ENCODE measurements at regions not wholly inside any gene's neighbourhood (a gene's known extent, or its start where the extent isn't known, plus 50 kb on each side); places are given as distances from the start of the nearest gene placed in this dataset.

DNA sequence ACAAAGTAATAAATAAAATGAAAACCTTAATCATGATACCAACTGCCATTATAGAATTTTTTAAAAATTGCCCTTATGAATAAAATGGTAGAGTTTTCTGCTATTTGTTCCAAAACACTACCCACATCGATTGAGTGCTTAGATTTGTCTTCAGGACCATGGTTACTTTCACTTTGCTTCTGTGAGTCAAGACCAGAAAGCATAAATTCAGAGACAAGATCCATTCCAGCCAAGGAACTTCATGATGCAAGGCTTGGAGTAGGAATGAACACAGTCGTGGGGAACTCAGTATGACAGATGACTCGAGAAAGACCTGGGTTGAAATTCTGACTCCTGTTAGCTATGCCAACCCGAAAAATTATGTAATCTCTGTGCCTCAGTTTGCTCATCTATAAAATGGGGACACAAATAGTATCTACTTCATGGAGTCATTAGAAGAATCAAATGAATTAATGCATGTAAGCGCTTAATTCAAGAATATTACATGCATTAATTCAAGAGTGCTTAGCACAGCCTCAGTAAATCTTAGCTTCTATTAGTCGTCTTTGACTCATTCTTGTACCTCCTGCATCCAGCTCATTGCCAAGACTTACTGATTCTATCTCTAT, 72.5 kb upstream of the MYLIP start:
- Histone ChIP-seq H3K4me2 (ENCODE audit: low read length) (no peak overlapping the region; the same call in 1 of the 2 replicates), H2AFZ (ENCODE audit: low read length) (no peak overlapping the region), H3K4me1 (ENCODE audit: insufficient read depth, low read length, poor library complexity, severe bottlenecking) (no peaks in the 10 kb centered on the region), H3K36me3 (ENCODE audit: insufficient read depth, low read length) (no peaks in the 10 kb centered on the region), H3K9me3 (ENCODE audit: low read length) (no peaks in the 10 kb centered on the region), H4K20me1 (ENCODE audit: insufficient read depth, low read length) (no peaks in the 10 kb centered on the region), H3K4me3 (ENCODE audit: low read depth, low read length, poor library complexity, severe bottlenecking) (no peak overlapping the region), H3K9me2 (ENCODE audit: insufficient read depth, low read length) (no peaks in the 10 kb centered on the region), H3K79me2 (ENCODE audit: insufficient read depth, low read depth, low read length) (no peaks in the 10 kb centered on the region), H3K27ac (ENCODE audit: low read depth, low read length, poor library complexity, severe bottlenecking) (no peak overlapping the region)
- intact Hi-C loops (cut with micrococcal nuclease; ENCODE audit: unreplicated experiment): no loop called here
- no peak for DNase-seq (ENCODE audit: low spot score)
- BruUV-seq (replicated peaks): no TSS peak
- CTCF ChIA-PET (ENCODE audit: unreplicated experiment): no interaction called here
- POLR2A ChIA-PET: no interaction called here
- no peak for TF ChIP-seq EZH2phosphoT487 (IDR thresholded peaks at IDR 0.05; ENCODE audit: borderline replicate concordance, low read depth, low read length)
- TF ChIP-seq, protein P1, sequence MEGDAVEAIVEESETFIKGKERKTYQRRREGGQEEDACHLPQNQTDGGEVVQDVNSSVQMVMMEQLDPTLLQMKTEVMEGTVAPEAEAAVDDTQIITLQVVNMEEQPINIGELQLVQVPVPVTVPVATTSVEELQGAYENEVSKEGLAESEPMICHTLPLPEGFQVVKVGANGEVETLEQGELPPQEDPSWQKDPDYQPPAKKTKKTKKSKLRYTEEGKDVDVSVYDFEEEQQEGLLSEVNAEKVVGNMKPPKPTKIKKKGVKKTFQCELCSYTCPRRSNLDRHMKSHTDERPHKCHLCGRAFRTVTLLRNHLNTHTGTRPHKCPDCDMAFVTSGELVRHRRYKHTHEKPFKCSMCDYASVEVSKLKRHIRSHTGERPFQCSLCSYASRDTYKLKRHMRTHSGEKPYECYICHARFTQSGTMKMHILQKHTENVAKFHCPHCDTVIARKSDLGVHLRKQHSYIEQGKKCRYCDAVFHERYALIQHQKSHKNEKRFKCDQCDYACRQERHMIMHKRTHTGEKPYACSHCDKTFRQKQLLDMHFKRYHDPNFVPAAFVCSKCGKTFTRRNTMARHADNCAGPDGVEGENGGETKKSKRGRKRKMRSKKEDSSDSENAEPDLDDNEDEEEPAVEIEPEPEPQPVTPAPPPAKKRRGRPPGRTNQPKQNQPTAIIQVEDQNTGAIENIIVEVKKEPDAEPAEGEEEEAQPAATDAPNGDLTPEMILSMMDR (conservative IDR thresholded peaks at IDR 0.05; ENCODE audit: low read length): no peak

DNA sequence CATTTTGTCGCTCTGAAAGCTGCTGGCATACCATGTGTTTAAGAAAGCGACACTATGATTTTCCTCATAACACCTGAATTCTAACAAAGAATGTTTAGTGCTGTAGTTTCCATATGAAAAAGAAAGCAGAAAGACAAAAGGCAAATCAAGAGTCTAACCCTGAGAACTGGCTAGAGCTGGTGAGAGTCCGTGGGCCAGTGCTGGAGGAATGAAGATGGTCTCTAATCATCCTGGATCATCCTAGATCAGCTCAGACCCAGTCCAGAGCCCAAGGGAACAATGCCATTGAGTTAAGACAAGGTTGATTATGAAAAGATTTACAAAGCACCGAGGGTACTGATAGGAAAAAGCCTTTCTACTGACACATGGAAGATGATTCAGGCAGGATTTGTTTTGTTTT, 73.0 kb upstream of the MYLIP start:
- CTCF ChIA-PET (ENCODE audit: unreplicated experiment): no interaction called here

DNA sequence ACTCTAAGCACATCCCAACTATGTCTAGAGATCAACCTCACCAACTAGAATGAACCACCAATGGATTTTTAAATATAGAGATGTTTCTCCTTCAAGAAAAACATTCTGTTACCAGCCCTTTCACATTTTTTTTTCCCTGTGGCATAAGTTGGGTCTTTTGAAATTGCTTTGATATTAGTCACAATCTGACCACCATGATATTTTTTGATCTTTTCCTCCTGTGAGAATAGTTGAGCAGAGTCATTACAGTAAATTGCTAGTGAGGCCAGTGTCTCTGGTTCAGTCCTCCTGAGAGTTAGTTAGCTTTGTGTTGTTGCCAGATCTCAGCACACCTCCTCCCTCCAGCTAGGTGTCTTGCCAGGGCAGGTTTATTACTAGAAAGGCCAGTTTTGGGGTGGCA, 79.7 kb upstream of the MYLIP start:
- POLR2A ChIA-PET: no interaction called here
- CTCF ChIA-PET (ENCODE audit: unreplicated experiment): no interaction called here

More for the DNA sequence above, 73.0 kb upstream of the MYLIP start:
- TF ChIP-seq, protein P1 (conservative IDR thresholded peaks at IDR 0.05; ENCODE audit: low read length): no peak
- no peak for TF ChIP-seq EZH2phosphoT487 (IDR thresholded peaks at IDR 0.05; ENCODE audit: borderline replicate concordance, low read depth, low read length)
- H4K20me1 ChIP-seq (ENCODE audit: insufficient read depth, low read length): no peaks in the 10 kb centered on the region
- no peak for DNase-seq (ENCODE audit: low spot score)
- H3K9me2 ChIP-seq (ENCODE audit: insufficient read depth, low read length): no peaks in the 10 kb centered on the region
- BruUV-seq (replicated peaks): no TSS peak
- no peaks in the 10 kb centered on the region for H3K4me1 ChIP-seq (ENCODE audit: insufficient read depth, low read length, poor library complexity, severe bottlenecking)
- no peak overlapping the region for H3K27ac ChIP-seq (ENCODE audit: low read depth, low read length, poor library complexity, severe bottlenecking)
- H3K79me2 ChIP-seq (ENCODE audit: insufficient read depth, low read depth, low read length): no peaks in the 10 kb centered on the region
- H3K36me3 ChIP-seq (ENCODE audit: insufficient read depth, low read length): no peaks in the 10 kb centered on the region
- no peak overlapping the region for H3K4me3 ChIP-seq (ENCODE audit: low read depth, low read length, poor library complexity, severe bottlenecking)
- H3K9me3 ChIP-seq (ENCODE audit: low read length): no peaks in the 10 kb centered on the region
- POLR2A ChIA-PET: no interaction called here
- H3K4me2 ChIP-seq (ENCODE audit: low read length): no peak overlapping the region; the same call in 1 of the 2 replicates
- intact Hi-C loops (cut with micrococcal nuclease; ENCODE audit: unreplicated experiment): no loop called here
- no peak overlapping the region for H2AFZ ChIP-seq (ENCODE audit: low read length)

More for the DNA sequence above, 79.7 kb upstream of the MYLIP start:
- no peak for DNase-seq (ENCODE audit: low spot score)
- H3K27ac ChIP-seq (ENCODE audit: low read depth, low read length, poor library complexity, severe bottlenecking): no peak overlapping the region
- H3K79me2 ChIP-seq (ENCODE audit: insufficient read depth, low read depth, low read length): no peaks in the 10 kb centered on the region
- intact Hi-C loops (cut with micrococcal nuclease; ENCODE audit: unreplicated experiment): no loop called here
- H3K4me2 ChIP-seq (ENCODE audit: low read length): no peak overlapping the region
- H3K4me3 ChIP-seq (ENCODE audit: low read depth, low read length, poor library complexity, severe bottlenecking): no peak overlapping the region
- TF ChIP-seq, protein P1 (conservative IDR thresholded peaks at IDR 0.05; ENCODE audit: low read length): no peak
- TF ChIP-seq EZH2phosphoT487 (IDR thresholded peaks at IDR 0.05; ENCODE audit: borderline replicate concordance, low read depth, low read length): no peak
- no peaks in the 10 kb centered on the region for H4K20me1 ChIP-seq (ENCODE audit: insufficient read depth, low read length)
- no peaks in the 10 kb centered on the region for H3K9me2 ChIP-seq (ENCODE audit: insufficient read depth, low read length)
- no peaks in the 10 kb centered on the region for H3K9me3 ChIP-seq (ENCODE audit: low read length)
- no peaks in the 10 kb centered on the region for H3K36me3 ChIP-seq (ENCODE audit: insufficient read depth, low read length)
- BruUV-seq (replicated peaks): no TSS peak
- H3K4me1 ChIP-seq (ENCODE audit: insufficient read depth, low read length, poor library complexity, severe bottlenecking): no peaks in the 10 kb centered on the region
- no peak overlapping the region for H2AFZ ChIP-seq (ENCODE audit: low read length)

Measured in OCI-LY7 (cell line).